Mesothelial cell of epicardium (in vitro differentiated cells): ENCODE measurements at regions not wholly inside any gene's neighbourhood (a gene's known extent, or its start where the extent isn't known, plus 50 kb on each side); places are given as distances from the start of the nearest gene placed in this dataset.

Experiments used
- DNase-seq, 2 experiments: peaks; one replicate each; pipeline ENCODE4 v3.0.0; 2021; ENCODE audit warnings: low spot score in 2 of 2; ENCODE audit not compliant: unreplicated experiment in 2 of 2
- H3K27ac Mint-ChIP-seq: 2 replicates; pipeline ENCODE4 v1.8.0; 2021; ENCODE audit warnings: mixed read lengths
- H3K27me3 Mint-ChIP-seq: 2 replicates; pipeline ENCODE4 v1.8.0; 2021; ENCODE audit warnings: low read depth, mixed read lengths
- H3K36me3 Mint-ChIP-seq: 2 replicates; pipeline ENCODE4 v1.8.0; 2021; ENCODE audit warnings: mixed read lengths
- H3K4me1 Mint-ChIP-seq: 2 replicates; pipeline ENCODE4 v1.8.0; 2021; ENCODE audit warnings: mixed read lengths
- H3K4me3 Mint-ChIP-seq: 2 replicates; pipeline ENCODE4 v1.8.0; 2021; ENCODE audit warnings: mild to moderate bottlenecking, moderate library complexity, mixed read lengths
- H3K9me3 Mint-ChIP-seq: 2 replicates; pipeline ENCODE4 v1.8.0; 2021; ENCODE audit warnings: mixed read lengths
- CTCF ChIP-seq: fragments of 200-600 bp; sonication (generic); IDR thresholded peaks from one replicate; pipeline ENCODE4 v1.5.0; 2021; ENCODE audit warnings: antibody characterized with exemption; ENCODE audit not compliant: unreplicated experiment

GRCh38 chr3:124599147-124599765, 131.0 kb upstream of the UMPS start:
- H3K4me3 Mint-ChIP-seq: no peak overlapping the region
- no peak for TF ChIP-seq CTCF
- DNase-seq: no peak
- peaks cover 11% of the 10 kb centered on the region for H3K27me3 Mint-ChIP-seq
- H3K9me3 Mint-ChIP-seq: no peaks in the 10 kb centered on the region
- H3K27ac Mint-ChIP-seq: no peak overlapping the region
- peaks cover 37% of the 10 kb centered on the region for H3K4me1 Mint-ChIP-seq
- H3K36me3 Mint-ChIP-seq: no peaks in the 10 kb centered on the region

- H3K9me3 Mint-ChIP-seq: no peaks in the 10 kb centered on the region
- H3K4me3 Mint-ChIP-seq: no peak overlapping the region
- no peak for TF ChIP-seq CTCF
- DNase-seq: no peak
- peaks cover 12% of the 10 kb centered on the region for H3K27me3 Mint-ChIP-seq
- peaks cover 36% of the 10 kb centered on the region for H3K4me1 Mint-ChIP-seq
- peak overlapping the region; percentile 28 for H3K27ac Mint-ChIP-seq
- H3K36me3 Mint-ChIP-seq: no peaks in the 10 kb centered on the region
Measured at GRCh38 chr3:124599779-124600693, 130.2 kb upstream of the UMPS start.

- Mint-ChIP-seq H3K27me3 (peaks cover 12% of the 10 kb centered on the region), H3K27ac (peak overlapping the region; percentile 74), H3K4me1 (peaks cover 31% of the 10 kb centered on the region), H3K4me3 (no peak overlapping the region), H3K36me3 (no peaks in the 10 kb centered on the region), H3K9me3 (no peaks in the 10 kb centered on the region)
- TF ChIP-seq CTCF: no peak
- no peak for DNase-seq
Measured at GRCh38 chr3:124600765-124601164, 129.5 kb upstream of the UMPS start.

GRCh38 chr3:124601190-124601589, 129.1 kb upstream of the UMPS start:
- Mint-ChIP-seq H3K27me3 (peaks cover 12% of the 10 kb centered on the region), H3K4me3 (no peak overlapping the region), H3K27ac (peak overlapping the region; percentile 74), H3K9me3 (no peaks in the 10 kb centered on the region), H3K4me1 (peaks cover 32% of the 10 kb centered on the region), H3K36me3 (no peaks in the 10 kb centered on the region)
- no peak for DNase-seq
- TF ChIP-seq CTCF: no peak

- no peak for TF ChIP-seq CTCF
- no peak for DNase-seq
- Mint-ChIP-seq H3K27me3 (peaks cover 12% of the 10 kb centered on the region), H3K36me3 (no peaks in the 10 kb centered on the region), H3K4me1 (peaks cover 44% of the 10 kb centered on the region), H3K9me3 (no peaks in the 10 kb centered on the region), H3K27ac (no peak overlapping the region), H3K4me3 (no peak overlapping the region)
Measured at GRCh38 chr3:124602980-124603627, 127.1 kb upstream of the UMPS start.
